Heart right ventricle (tissue), 16 donors: ENCODE measurements at regions not wholly inside any gene's neighbourhood (a gene's known extent, or its start where the extent isn't known, plus 50 kb on each side); places are given as distances from the start of the nearest gene placed in this dataset.
"Not testable (repeated sequence)": the region's sequence is repeated elsewhere in the genome, so short reads cannot be mapped to it uniquely, and the experiment has no call there.

ENCODE experiments used
- ATAC-seq, 8 donors: fragments of 200-7000 bp; cut with Tn5 transposase; one replicate each; pipeline ENCODE4 v1.9.1; 2020; ENCODE audit warnings: mild to moderate bottlenecking in 8 of 8, moderate library complexity in 8 of 8, moderate number of reproducible peaks in 1 of 8
- DNase-seq, 2 donors: peaks; one replicate each; pipeline ENCODE4 v3.0.0-alpha.2; 2020
- H3K27ac ChIP-seq, 10 donors: fragments of 200-600 bp; sonication (generic) in 2 of 10; one replicate each; pipeline versions ENCODE4 v1.5.0 to v1.8.0; 2020 to 2022; ENCODE audit warnings: mild to moderate bottlenecking in 3 of 10
- H3K27me3 ChIP-seq, 7 donors: fragments of 200-600 bp; one replicate each; pipeline ENCODE4 v1.8.0; 2021 to 2022; ENCODE audit warnings: mild to moderate bottlenecking in 2 of 7
- H3K36me3 ChIP-seq, 9 donors: fragments of 200-600 bp; sonication (generic) in 1 of 9; one replicate each; pipeline versions ENCODE4 v1.5.0 to v1.8.0; 2020 to 2022; ENCODE audit warnings: mild to moderate bottlenecking in 2 of 9
- H3K4me1 ChIP-seq, 9 donors: fragments of 200-600 bp; sonication (generic) in 1 of 9; one replicate each; pipeline versions ENCODE4 v1.5.0 to v1.8.0; 2020 to 2022; ENCODE audit warnings: mild to moderate bottlenecking in 4 of 9
- H3K4me3 ChIP-seq, 10 donors: fragments of 200-600 bp; sonication (generic) in 2 of 10; one replicate each; pipeline versions ENCODE4 v1.5.0 to v1.8.0; 2020 to 2022; ENCODE audit warnings: mild to moderate bottlenecking in 7 of 10, moderate library complexity in 2 of 10
- H3K9me3 ChIP-seq, 11 donors: fragments of 200-600 bp in 10 of 11; sonication (generic) in 2 of 11; one replicate each; pipeline versions ENCODE4 v1.5.0 to v1.8.0; 2013 to 2022; ENCODE audit warnings: mild to moderate bottlenecking in 2 of 11, control low read depth in 1 of 11, moderate library complexity in 1 of 11
- WGBS, 2 donors: extraction: QIAGEN DNeasy Blood & Tissue Kit; methylation state at CpG; one replicate each; pipeline ENCODE4 v1.1.7; 2013; ENCODE audit warnings: inconsistent platforms in 1 of 2; 5-methylcytosine and 5-hydroxymethylcytosine counted together
- intact Hi-C, 10 donors: fragments of 100-400 bp; cut with DNase I; formaldehyde crosslinking; loops; one replicate each; pipeline versions ENCODE4 v1.11.1 to v1.14.2; 2022
- TF ChIP-seq, protein P1 (sequence below), 9 donors: fragments of 200-600 bp; sonication (generic) in 2 of 9; IDR thresholded peaks; one replicate each; pipeline versions ENCODE4 v1.5.0 to v1.8.0; 2021 to 2022; ENCODE audit warnings: antibody characterized with exemption in 9 of 9, mild to moderate bottlenecking in 5 of 9, moderate library complexity in 1 of 9
- donor health status: Arrhythmogenic right ventricular cardiomyopathy.
- donor health status: ischemic (EF 13 %, LVEDD 7.1; RV severe dilation, severe dysfunction).
- donor health status: healthy with polysubstance abuse.
- donor health status: DM: no; HTN: yes; CAD: no.
- donor health status: DM: no; HTN: no; CAD: no.
- donor health status: ischemic (EF 25% LVEDD 6.9; RV normal size, moderate dysfunction).
- donor health status: ischemic (EF 25% LVEDD 5.7; RV mildly dilated, moderate dysfunction).
- donor health status: healthy.
- donor health status: DM: yes; HTN: yes; CAD: no.
- donor health status: Ischemic cardiomyopathy.
- donor health status: ischemic (EF 35%, LVEDD 5.7; RV mildly dilated, moderate dysfunction).
- donor health status: nonischemic (EF 11% LVEDD 7.7; RV severe dilation, severe dysfunction).
- donor health status: DM: yes; HTN: yes; CAD: no.
- donor health status: PGD.
- donor health status: ischemic (EF 29% LVEDD 5.4; RV normal size, mild dysfunction).
- donor health status: nonischemic (EF 23%, LVEDD 6.1; RV moderate dilation, normal function).

DNA sequence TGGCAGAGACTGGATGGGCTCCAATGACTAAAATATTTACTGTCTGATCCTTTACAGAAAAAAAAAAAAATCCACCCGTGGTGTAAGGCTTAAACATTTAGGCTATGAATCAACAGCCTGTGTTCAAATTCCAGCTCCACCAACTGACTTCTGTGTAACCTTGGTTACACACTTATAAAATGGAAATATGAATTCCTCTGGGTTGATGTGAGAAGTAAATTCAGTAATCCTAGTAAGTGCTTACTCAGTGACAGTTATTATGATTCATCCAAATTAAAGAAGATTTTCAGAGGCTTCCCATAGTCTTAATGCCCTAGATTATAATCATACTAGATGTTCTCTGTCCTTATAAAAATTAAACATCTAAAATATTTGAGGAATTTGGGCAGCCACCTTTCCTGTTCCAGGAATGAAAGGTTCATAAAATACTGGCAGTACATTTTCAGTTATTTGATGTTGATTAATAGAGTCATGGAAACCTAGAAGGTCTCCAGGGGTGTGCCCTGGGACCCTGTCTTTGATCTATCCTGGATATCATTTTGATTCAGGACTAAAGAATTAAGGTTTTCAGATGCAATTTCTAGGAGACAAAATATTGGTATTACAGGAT is 180.3 kb upstream of the ZNF217 start:
- no peaks in the 10 kb centered on the region for H3K27me3 ChIP-seq
- no peak for DNase-seq
- peak in 7 of 8 donors; percentile 14 to 85 (median 67) for ATAC-seq
- H3K27ac ChIP-seq = peak overlapping the region in 8 of 10 donors; percentile 0 to 70 (median 52)
- 44 to 49% methylated on average over 1 of the region's 1 CpG for WGBS, 2 donors
- H3K9me3 ChIP-seq = no peaks in the 10 kb centered on the region
- TF ChIP-seq, protein P1, sequence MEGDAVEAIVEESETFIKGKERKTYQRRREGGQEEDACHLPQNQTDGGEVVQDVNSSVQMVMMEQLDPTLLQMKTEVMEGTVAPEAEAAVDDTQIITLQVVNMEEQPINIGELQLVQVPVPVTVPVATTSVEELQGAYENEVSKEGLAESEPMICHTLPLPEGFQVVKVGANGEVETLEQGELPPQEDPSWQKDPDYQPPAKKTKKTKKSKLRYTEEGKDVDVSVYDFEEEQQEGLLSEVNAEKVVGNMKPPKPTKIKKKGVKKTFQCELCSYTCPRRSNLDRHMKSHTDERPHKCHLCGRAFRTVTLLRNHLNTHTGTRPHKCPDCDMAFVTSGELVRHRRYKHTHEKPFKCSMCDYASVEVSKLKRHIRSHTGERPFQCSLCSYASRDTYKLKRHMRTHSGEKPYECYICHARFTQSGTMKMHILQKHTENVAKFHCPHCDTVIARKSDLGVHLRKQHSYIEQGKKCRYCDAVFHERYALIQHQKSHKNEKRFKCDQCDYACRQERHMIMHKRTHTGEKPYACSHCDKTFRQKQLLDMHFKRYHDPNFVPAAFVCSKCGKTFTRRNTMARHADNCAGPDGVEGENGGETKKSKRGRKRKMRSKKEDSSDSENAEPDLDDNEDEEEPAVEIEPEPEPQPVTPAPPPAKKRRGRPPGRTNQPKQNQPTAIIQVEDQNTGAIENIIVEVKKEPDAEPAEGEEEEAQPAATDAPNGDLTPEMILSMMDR (IDR thresholded peaks at IDR 0.05) = no peak
- intact Hi-C loops = no loop called here
- H3K4me1 ChIP-seq = peaks cover 0 to 21% (median 9%) of the 10 kb centered on the region in 9 donors
- no peak overlapping the region for H3K4me3 ChIP-seq
- H3K36me3 ChIP-seq = no peaks in the 10 kb centered on the region

DNA sequence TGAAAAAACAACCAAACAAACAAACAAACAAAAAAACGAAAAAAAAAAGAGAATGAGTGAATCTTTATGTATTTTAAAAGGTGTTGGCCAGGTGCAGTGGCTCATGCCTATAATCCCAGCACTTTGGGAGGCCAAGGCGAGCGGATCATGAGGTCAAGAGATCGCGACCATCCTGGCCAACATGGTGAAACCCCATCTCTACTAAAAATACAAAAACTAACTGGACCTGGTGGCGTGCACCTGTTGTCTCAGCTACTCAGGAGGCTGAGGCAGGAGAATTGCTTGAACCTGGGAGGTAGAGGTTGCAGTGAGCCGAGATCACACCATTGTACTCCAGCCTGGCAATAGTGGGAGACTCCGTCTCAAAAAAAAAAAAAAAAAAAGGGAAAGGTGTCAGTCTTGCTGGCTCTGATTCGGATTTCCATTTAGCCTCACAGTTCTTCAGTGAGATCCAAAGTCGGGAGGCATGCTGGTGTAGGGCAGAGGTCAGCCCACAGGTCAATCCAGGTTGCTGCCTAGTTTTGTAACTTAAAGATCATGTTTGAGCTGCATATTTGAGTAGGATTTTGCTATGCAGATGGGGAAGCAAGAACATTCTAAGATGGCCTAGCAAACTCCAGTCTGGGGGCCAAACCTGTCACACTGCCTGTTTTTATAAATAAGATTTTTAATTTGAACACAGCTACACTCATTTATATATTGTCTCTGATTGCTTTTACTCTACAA is 179.6 kb upstream of the ZNF217 start:
- DNase-seq, ATAC-seq, H3K27me3 ChIP-seq, H3K36me3 ChIP-seq, H3K4me3 ChIP-seq, H3K9me3 ChIP-seq, intact Hi-C loops: not testable (repeated sequence)
- Histone ChIP-seq H3K27ac (peak overlapping the region in 6 of 10 donors; percentile 31 to 70 (median 52)), H3K4me1 (peaks cover 0 to 21% (median 9%) of the 10 kb centered on the region in 9 donors)
- 91% methylated on average over 10 of the region's 10 CpGs for WGBS, 2 donors

DNA sequence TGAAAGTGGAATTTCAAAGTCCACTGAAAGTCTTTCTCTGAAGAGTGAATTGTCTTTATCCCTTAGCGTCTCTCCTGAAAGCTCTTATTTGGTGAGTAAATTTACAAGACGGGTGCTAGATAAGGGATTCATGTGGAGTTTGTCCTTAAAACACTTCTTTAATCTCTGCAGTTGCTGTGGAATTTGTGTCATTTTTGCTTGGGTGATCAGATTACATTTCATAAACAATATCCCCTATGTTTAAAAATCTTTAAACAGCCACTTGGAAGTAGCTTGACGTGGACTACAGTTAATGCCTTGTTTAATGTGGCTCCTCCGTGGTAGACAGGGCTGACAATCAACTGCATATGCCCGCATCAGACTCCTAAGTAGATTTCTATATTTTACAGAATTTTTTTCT is 175.4 kb upstream of the ZNF217 start:
- no peak for ATAC-seq
- Histone ChIP-seq H3K36me3 (no peaks in the 10 kb centered on the region), H3K27ac (no peak overlapping the region), H3K9me3 (no peaks in the 10 kb centered on the region), H3K4me3 (no peak overlapping the region), H3K27me3 (no peaks in the 10 kb centered on the region), H3K4me1 (peaks cover 0 to 11% (median 3%) of the 10 kb centered on the region in 9 donors)
- DNase-seq = no peak
- WGBS, 2 donors = 75% methylated on average over 5 of the region's 5 CpGs
- TF ChIP-seq, protein P1 (IDR thresholded peaks at IDR 0.05) = no peak
- intact Hi-C loops = no loop called here

DNA sequence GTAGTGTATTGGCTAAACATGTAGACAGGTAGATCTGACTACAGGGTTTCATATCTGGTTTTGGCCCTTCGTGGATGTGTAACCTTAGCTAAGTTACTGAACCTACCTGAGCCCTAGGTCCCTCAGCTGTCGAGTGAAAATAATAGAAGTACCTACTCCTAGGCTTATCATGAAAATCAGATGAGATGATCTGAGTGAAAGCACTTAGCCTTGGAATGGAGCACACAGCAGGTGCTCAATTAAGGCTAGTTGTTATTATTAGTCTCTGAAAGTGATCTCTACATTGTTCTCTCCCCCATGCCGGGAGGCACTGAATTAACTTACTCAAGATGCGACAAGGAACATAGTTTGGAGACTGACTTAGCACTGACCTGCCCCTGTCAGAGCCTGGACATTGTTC is 174.7 kb upstream of the ZNF217 start:
- H3K4me1 ChIP-seq = peaks cover 0 to 7% (median under 1%) of the 10 kb centered on the region in 9 donors
- DNase-seq (no peak), ATAC-seq (no peak)
- H3K27ac ChIP-seq = no peak overlapping the region
- no peak overlapping the region for H3K4me3 ChIP-seq
- no peaks in the 10 kb centered on the region for H3K27me3 ChIP-seq
- TF ChIP-seq, protein P1 (IDR thresholded peaks at IDR 0.05) = no peak
- no peaks in the 10 kb centered on the region for H3K9me3 ChIP-seq
- 82 to 90% methylated on average over 4 of the region's 4 CpGs for WGBS, 2 donors
- H3K36me3 ChIP-seq = no peaks in the 10 kb centered on the region
- intact Hi-C loops = no loop called here
